Mesendoderm (in vitro differentiated cells): ENCODE measurements at regions not wholly inside any gene's neighbourhood (a gene's known extent, or its start where the extent isn't known, plus 50 kb on each side); places are given as distances from the start of the nearest gene placed in this dataset.

Experiments
- DNase-seq: peaks from one replicate; pipeline ENCODE4 v3.0.0; 2013
- H2AK5ac ChIP-seq: 2 replicates; pipeline ENCODE4 v1.6.1; 2013; ENCODE audit warnings: low read length, inconsistent platforms
- H2BK120ac ChIP-seq: 2 replicates; pipeline ENCODE4 v1.6.1; 2013; ENCODE audit warnings: low read depth, mild to moderate bottlenecking, low read length, moderate library complexity, mixed read lengths
- H2BK15ac ChIP-seq: replicated peaks from 2 replicates; pipeline ENCODE4 v1.6.1; 2013; ENCODE audit warnings: low read depth, mild to moderate bottlenecking, moderate library complexity
- H2BK5ac ChIP-seq: 2 replicates; pipeline ENCODE4 v1.6.1; 2013; ENCODE audit warnings: low read length, inconsistent platforms
- H3K18ac ChIP-seq: 2 replicates; pipeline ENCODE4 v1.6.1; 2013; ENCODE audit warnings: mild to moderate bottlenecking, low read length, mixed read lengths
- H3K23ac ChIP-seq: one replicate; pipeline ENCODE4 v1.6.1; 2013; ENCODE audit warnings: low read length
- H3K27ac ChIP-seq: 2 replicates; pipeline ENCODE4 v1.5.1; 2013; ENCODE audit warnings: low read depth, mild to moderate bottlenecking, inconsistent platforms, low read length, moderate library complexity
- H3K27me3 ChIP-seq: 2 replicates; pipeline ENCODE4 v1.6.1; 2013; ENCODE audit warnings: low read length, control low read depth, mild to moderate bottlenecking, inconsistent platforms; ENCODE audit not compliant: insufficient read depth, poor library complexity
- H3K36me3 ChIP-seq: 2 replicates; pipeline ENCODE4 v1.6.1; 2013; ENCODE audit warnings: low read length, inconsistent platforms; ENCODE audit not compliant: control insufficient read depth, insufficient read depth
- H3K4ac ChIP-seq: one replicate; pipeline ENCODE4 v1.6.1; 2013; ENCODE audit warnings: low read depth, mild to moderate bottlenecking, low read length, moderate library complexity
- H3K4me1 ChIP-seq: 2 replicates; pipeline ENCODE4 v1.6.1; 2013; ENCODE audit warnings: low read depth, low read length, inconsistent platforms; ENCODE audit not compliant: control insufficient read depth
- H3K4me2 ChIP-seq: 2 replicates; pipeline ENCODE4 v1.6.1; 2013; ENCODE audit warnings: low read length
- H3K4me3 ChIP-seq: 2 replicates; pipeline ENCODE4 v1.5.1; 2013; ENCODE audit warnings: mild to moderate bottlenecking, low read length
- H3K56ac ChIP-seq: one replicate; pipeline ENCODE4 v1.6.1; 2013; ENCODE audit warnings: low read length
- H3K79me1 ChIP-seq: 2 replicates; pipeline ENCODE4 v1.6.1; 2013; ENCODE audit warnings: low read length, inconsistent platforms
- H3K79me2 ChIP-seq: 2 replicates; pipeline ENCODE4 v1.6.1; 2013; ENCODE audit warnings: mild to moderate bottlenecking, low read length; ENCODE audit not compliant: control insufficient read depth, insufficient read depth
- H3K9ac ChIP-seq: 2 replicates; pipeline ENCODE4 v1.6.1; 2013; ENCODE audit warnings: low read length, inconsistent platforms
- H4K5ac ChIP-seq: one replicate; pipeline ENCODE4 v1.6.1; 2013; ENCODE audit warnings: low read length
- H4K8ac ChIP-seq: one replicate; pipeline ENCODE4 v1.6.1; 2013; ENCODE audit warnings: low read depth, mild to moderate bottlenecking, control low read depth, low read length, moderate library complexity
- WGBS: extraction: QIAGEN DNeasy Blood & Tissue Kit; methylation state at CpG from one replicate; pipeline ENCODE4 v1.1.7; 2013; ENCODE audit warnings: low lambda C conversion rate, missing lambda C conversion rate; ENCODE audit not compliant: insufficient coverage; ENCODE audit errors: extremely low coverage; 5-methylcytosine and 5-hydroxymethylcytosine counted together

DNA sequence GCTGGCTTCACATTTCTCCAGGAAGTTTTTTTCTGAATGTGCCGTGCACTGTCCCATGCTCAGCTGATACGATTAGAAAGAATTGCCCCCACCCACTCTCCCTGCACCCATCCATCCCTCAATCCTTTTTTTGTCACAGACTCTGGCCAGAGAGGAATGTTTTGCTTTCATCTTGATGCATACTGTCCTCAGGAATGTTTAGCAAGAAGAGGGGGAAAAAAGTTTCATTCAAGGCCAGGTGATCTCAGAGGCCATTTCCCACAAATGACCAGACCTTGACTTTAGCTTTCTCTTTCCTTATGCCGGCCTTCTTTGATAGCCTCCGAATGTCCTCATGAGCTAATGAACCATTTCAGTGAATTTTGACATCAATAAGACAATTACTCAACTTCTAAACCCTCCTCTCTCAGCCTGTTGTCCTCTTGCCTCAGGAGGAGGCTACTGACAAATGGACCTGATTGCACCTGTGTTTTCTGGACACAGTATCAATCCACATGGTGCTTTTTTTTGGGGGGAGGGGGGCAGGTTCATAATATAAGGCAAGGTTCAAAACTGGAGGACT is 105.0 kb upstream of the KLF6 start:
- H4K5ac ChIP-seq: no peak overlapping the region
- peak overlapping the region; percentile 77 for H3K18ac ChIP-seq
- no peaks in the 10 kb centered on the region for H3K36me3 ChIP-seq
- H3K27me3 ChIP-seq: no peaks in the 10 kb centered on the region
- no peak overlapping the region for H2AK5ac ChIP-seq
- no peaks in the 10 kb centered on the region for H3K79me2 ChIP-seq
- H3K4me2 ChIP-seq: no peak overlapping the region
- H3K56ac ChIP-seq: no peak overlapping the region
- no peak overlapping the region for H2BK120ac ChIP-seq
- H2BK15ac ChIP-seq: no peak overlapping the region
- peak; percentile 89 for DNase-seq
- no peak overlapping the region for H3K4me3 ChIP-seq
- H3K79me1 ChIP-seq: no peaks in the 10 kb centered on the region
- H2BK5ac ChIP-seq: no peak overlapping the region
- peak overlapping the region; percentile 5 for H3K27ac ChIP-seq
- no peak overlapping the region for H4K8ac ChIP-seq
- H3K4me1 ChIP-seq: peaks cover 14% of the 10 kb centered on the region
- no peak overlapping the region for H3K9ac ChIP-seq
- H3K4ac ChIP-seq: peak overlapping the region; percentile 87
- WGBS: no CpG with 5 or more reads among the region's 4 CpGs
- no peak overlapping the region for H3K23ac ChIP-seq

DNA sequence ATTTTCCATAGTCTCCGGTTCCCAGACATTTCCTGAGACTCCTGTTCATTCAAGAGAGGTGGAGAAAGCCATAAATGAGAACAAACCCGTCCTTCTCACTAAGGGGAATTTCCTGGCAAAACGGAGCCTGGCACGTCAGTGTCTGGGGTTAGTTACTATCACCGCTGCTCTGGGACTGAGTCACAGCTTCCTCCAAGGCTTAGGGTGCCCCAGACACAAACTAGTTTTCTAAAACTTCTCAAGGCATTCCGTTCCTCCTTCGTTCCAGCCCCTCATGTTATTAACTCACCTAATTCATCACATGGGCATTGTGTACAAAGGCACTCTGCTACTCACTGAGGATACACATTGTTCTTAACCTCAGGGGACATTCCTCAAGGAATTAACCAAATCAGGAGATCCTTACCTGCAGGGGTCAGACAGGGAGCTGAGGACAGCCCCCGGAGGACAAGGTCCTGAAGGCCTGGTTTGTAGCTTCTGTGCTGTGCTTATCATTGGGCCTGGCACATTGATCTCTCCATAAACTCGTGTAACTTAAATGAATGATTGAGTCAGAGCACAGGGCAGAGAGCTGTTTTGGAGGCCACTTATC is 103.0 kb upstream of the KLF6 start:
- Histone ChIP-seq H3K79me1 (no peaks in the 10 kb centered on the region), H3K36me3 (no peaks in the 10 kb centered on the region), H3K27ac (peak overlapping the region; percentile 85), H3K4ac (peak overlapping the region; percentile 88), H3K56ac (peak overlapping the region; percentile 77), H3K18ac (peak overlapping the region; percentile 98), H3K79me2 (no peaks in the 10 kb centered on the region), H3K27me3 (no peaks in the 10 kb centered on the region), H2AK5ac (peak overlapping the region; percentile 28), H3K4me3 (no peak overlapping the region), H3K23ac (no peak overlapping the region), H4K8ac (no peak overlapping the region), H3K4me2 (no peak overlapping the region), H3K4me1 (peaks cover 12% of the 10 kb centered on the region), H3K9ac (peak overlapping the region; percentile 28), H4K5ac (no peak overlapping the region), H2BK5ac (peak overlapping the region; percentile 82), H2BK120ac (peak overlapping the region; percentile 82), H2BK15ac (no peak overlapping the region)
- no CpG with 5 or more reads among the region's 9 CpGs for WGBS
- peak; percentile 98 for DNase-seq

DNA sequence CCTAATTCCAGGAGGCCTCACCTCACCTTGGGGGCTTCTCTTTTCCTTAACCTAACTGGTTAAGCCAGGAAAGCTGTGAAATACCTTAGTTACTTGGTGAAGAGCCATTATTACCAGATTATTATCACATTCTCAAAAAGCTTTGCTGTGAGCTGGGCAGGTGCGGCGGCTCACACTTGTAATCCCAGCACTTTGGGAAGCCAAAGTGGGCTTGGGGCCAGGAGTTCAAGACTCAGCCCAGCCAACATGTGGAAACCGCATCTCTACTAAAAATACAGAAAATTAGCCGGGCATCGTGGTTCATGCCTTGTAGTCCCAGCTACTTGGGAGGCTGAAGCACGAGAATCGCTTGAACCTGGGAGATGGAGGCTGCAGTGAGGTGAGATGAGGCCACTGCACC is 102.4 kb upstream of the KLF6 start:
- no peaks in the 10 kb centered on the region for H3K36me3 ChIP-seq
- no peak overlapping the region for H4K8ac ChIP-seq
- H3K18ac ChIP-seq: peak overlapping the region; percentile 98
- H3K23ac ChIP-seq: no peak overlapping the region
- no peaks in the 10 kb centered on the region for H3K79me1 ChIP-seq
- H3K4me2 ChIP-seq: no peak overlapping the region
- peak overlapping the region; percentile 28 for H3K9ac ChIP-seq
- H3K4me1 ChIP-seq: peaks cover 9% of the 10 kb centered on the region
- H2BK120ac ChIP-seq: peak overlapping the region; percentile 82
- H2BK5ac ChIP-seq: peak overlapping the region; percentile 82
- no CpG with 5 or more reads among the region's 7 CpGs for WGBS
- H3K4me3 ChIP-seq: no peak overlapping the region
- peak overlapping the region; percentile 88 for H3K4ac ChIP-seq
- peak; percentile 97 for DNase-seq
- peak overlapping the region; percentile 85 for H3K27ac ChIP-seq
- no peak overlapping the region for H2AK5ac ChIP-seq
- no peak overlapping the region for H2BK15ac ChIP-seq
- peak overlapping the region; percentile 77 for H3K56ac ChIP-seq
- no peak overlapping the region for H4K5ac ChIP-seq
- no peaks in the 10 kb centered on the region for H3K27me3 ChIP-seq
- no peaks in the 10 kb centered on the region for H3K79me2 ChIP-seq

DNA sequence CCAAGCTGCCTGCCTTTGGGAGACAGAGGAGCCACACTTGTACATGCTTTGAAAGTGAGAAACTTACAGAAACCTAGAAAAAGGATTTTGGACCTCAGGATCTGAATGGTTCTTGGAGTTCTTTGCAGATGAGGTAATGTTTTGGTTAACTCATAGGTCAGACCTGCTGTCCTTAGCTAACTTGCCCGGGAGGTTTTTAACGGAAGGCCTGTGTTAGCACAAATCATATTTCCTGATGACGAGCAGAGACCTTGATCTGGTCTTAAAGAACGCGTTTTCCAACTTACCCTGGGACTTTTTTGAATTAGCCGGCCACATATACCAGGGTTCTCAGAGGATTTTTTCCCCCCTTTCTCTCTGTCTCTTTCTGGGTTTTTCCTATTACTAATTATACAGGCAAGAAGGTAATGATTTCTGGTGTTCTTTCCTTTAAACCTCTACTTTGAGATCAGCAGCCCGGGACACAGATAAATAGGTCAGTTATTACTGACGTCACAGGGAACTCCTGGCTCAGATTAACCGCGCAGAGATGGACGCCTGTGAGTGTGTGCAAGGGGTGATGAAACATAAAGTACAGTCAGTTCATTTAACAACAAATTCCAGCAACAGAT is 101.7 kb upstream of the KLF6 start:
- peak overlapping the region; percentile 81 for H2BK5ac ChIP-seq
- no peaks in the 10 kb centered on the region for H3K36me3 ChIP-seq
- peak overlapping the region; percentile 6 for H3K9ac ChIP-seq
- no peaks in the 10 kb centered on the region for H3K79me1 ChIP-seq
- peak overlapping the region; percentile 69 for H3K56ac ChIP-seq
- H2BK15ac ChIP-seq: no peak overlapping the region
- peak overlapping the region; percentile 39 for H2AK5ac ChIP-seq
- H2BK120ac ChIP-seq: peak overlapping the region; percentile 98
- H3K23ac ChIP-seq: no peak overlapping the region
- H3K4me1 ChIP-seq: peaks cover 9% of the 10 kb centered on the region
- H3K4me3 ChIP-seq: no peak overlapping the region
- peak overlapping the region; percentile 85 for H3K27ac ChIP-seq
- no peak overlapping the region for H3K4me2 ChIP-seq
- peak; percentile 83 for DNase-seq
- no peak overlapping the region for H3K4ac ChIP-seq
- H4K8ac ChIP-seq: peak overlapping the region; percentile 1
- no CpG with 5 or more reads among the region's 11 CpGs for WGBS
- no peak overlapping the region for H4K5ac ChIP-seq
- peak overlapping the region; percentile 91 for H3K18ac ChIP-seq
- H3K27me3 ChIP-seq: no peaks in the 10 kb centered on the region
- H3K79me2 ChIP-seq: no peaks in the 10 kb centered on the region

DNA sequence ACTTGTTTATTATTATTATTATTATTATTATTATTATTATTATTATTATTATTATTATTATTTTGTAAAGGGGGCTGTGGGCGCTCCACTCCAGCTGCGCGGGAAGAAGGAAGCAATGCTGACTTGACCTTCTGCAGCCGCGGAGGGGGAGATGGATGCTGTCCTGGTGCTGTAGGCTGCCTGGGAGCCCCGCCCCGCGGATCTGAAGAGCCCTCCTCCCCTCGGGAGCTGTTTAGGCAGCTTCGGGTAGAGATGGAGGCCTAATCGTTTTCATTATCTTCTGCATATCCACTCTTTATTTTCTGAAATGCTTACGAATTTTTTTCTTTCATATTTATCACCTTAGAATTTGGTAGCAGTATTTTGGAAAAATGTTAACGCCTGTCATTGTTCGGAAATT is 101.2 kb upstream of the KLF6 start:
- H2BK15ac ChIP-seq: no peak overlapping the region
- H4K8ac ChIP-seq: no peak overlapping the region
- no peak overlapping the region for H2BK5ac ChIP-seq
- no peak overlapping the region for H3K4me3 ChIP-seq
- peak overlapping the region; percentile 69 for H3K56ac ChIP-seq
- no peaks in the 10 kb centered on the region for H3K79me1 ChIP-seq
- peak overlapping the region; percentile 98 for H2BK120ac ChIP-seq
- H3K18ac ChIP-seq: peak overlapping the region; percentile 91
- peak overlapping the region; percentile 85 for H3K27ac ChIP-seq
- no peak overlapping the region for H4K5ac ChIP-seq
- H3K4ac ChIP-seq: no peak overlapping the region
- no peak overlapping the region for H2AK5ac ChIP-seq
- DNase-seq: peak; percentile 88
- no CpG with 5 or more reads among the region's 14 CpGs for WGBS
- no peaks in the 10 kb centered on the region for H3K36me3 ChIP-seq
- no peak overlapping the region for H3K23ac ChIP-seq
- H3K27me3 ChIP-seq: no peaks in the 10 kb centered on the region
- peaks cover 9% of the 10 kb centered on the region for H3K4me1 ChIP-seq
- no peak overlapping the region for H3K9ac ChIP-seq
- no peaks in the 10 kb centered on the region for H3K79me2 ChIP-seq
- no peak overlapping the region for H3K4me2 ChIP-seq
